Uterus (tissue), 3 donors: ENCODE measurements at regions not wholly inside any gene's neighbourhood (a gene's known extent, or its start where the extent isn't known, plus 50 kb on each side); places are given as distances from the start of the nearest gene placed in this dataset.
"Not testable (repeated sequence)": the region's sequence is repeated elsewhere in the genome, so short reads cannot be mapped to it uniquely, and the experiment has no call there.

Experiments used
- DNase-seq, 2 donors: peaks; one replicate each; pipeline ENCODE4 v3.0.0-alpha.2; 2019 to 2020
- H3K27ac ChIP-seq, 2 donors: fragments of 200-600 bp; sonication (generic); 1 replicate in 1 of 2; 2 replicates in 1 of 2; pipeline ENCODE4 v1.5.1; 2016 to 2018
- H3K27me3 ChIP-seq, 2 donors: fragments of 200-600 bp; sonication (generic); one replicate each; pipeline ENCODE4 v1.5.1; 2018 to 2019; ENCODE audit warnings: control low read depth in 1 of 2
- H3K36me3 ChIP-seq, 2 donors: fragments of 200-600 bp; sonication (generic); one replicate each; pipeline ENCODE4 v1.5.1; 2019; ENCODE audit warnings: control low read depth in 1 of 2
- H3K4me1 ChIP-seq, 2 donors: fragments of 200-600 bp; sonication (generic); one replicate each; pipeline ENCODE4 v1.5.1; 2018 to 2019; ENCODE audit warnings: control low read depth in 1 of 2
- H3K4me3 ChIP-seq, 2 donors: fragments of 200-600 bp; sonication (generic); 1 replicate in 1 of 2; 2 replicates in 1 of 2; pipeline ENCODE4 v1.5.1; 2018 to 2019; ENCODE audit warnings: mild to moderate bottlenecking in 1 of 2
- H3K9me3 ChIP-seq, 2 donors: fragments of 200-600 bp; sonication (generic); one replicate each; pipeline ENCODE4 v1.5.1; 2019; ENCODE audit warnings: control low read depth in 1 of 2
- CTCF ChIP-seq, 4 experiments: fragments of 200-600 bp in 2 of 4; fragments of 450-650 bp in 2 of 4; sonication (generic) in 2 of 4; IDR thresholded peaks; one replicate each; pipeline ENCODE4 v1.5.1; 2016 to 2019; ENCODE audit warnings: antibody characterized with exemption in 4 of 4, mild to moderate bottlenecking in 2 of 4, moderate library complexity in 1 of 4
- POLR2A ChIP-seq, 2 donors: fragments of 450-650 bp; IDR thresholded peaks; one replicate each; pipeline ENCODE4 v1.6.1; 2016; ENCODE audit warnings: antibody characterized with exemption in 2 of 2, mild to moderate bottlenecking in 1 of 2, moderate library complexity in 1 of 2
- intact Hi-C: fragments of 100-400 bp; cut with DNase I; formaldehyde crosslinking; loops from one replicate; pipeline ENCODE4 v1.15.1; 2023; ENCODE audit warnings: low total_unique reads
- donor health status: DM: yes; HTN: yes; CAD: no.

- no peaks in the 10 kb centered on the region for H3K36me3 ChIP-seq
- no peak overlapping the region for H3K27ac ChIP-seq
- no peaks in the 10 kb centered on the region for H3K4me1 ChIP-seq
- intact Hi-C loops, result no loop called here
- TF ChIP-seq CTCF (IDR thresholded peaks at IDR 0.05) (no peak), POLR2A (IDR thresholded peaks at IDR 0.05) (no peak)
- H3K4me3 ChIP-seq, result no peak overlapping the region
- no peaks in the 10 kb centered on the region for H3K27me3 ChIP-seq
- DNase-seq, result no peak
- H3K9me3 ChIP-seq, result no peaks in the 10 kb centered on the region
These were observed 170.7 kb upstream of the SMARCAD1 start for GRCh38 chr4:94036964-94037363.

- H3K4me1 ChIP-seq, result no peaks in the 10 kb centered on the region
- no peaks in the 10 kb centered on the region for H3K36me3 ChIP-seq
- TF ChIP-seq CTCF (IDR thresholded peaks at IDR 0.05), result no peak
- no peak for TF ChIP-seq POLR2A (IDR thresholded peaks at IDR 0.05)
- DNase-seq, result no peak
- intact Hi-C loops, result no loop called here
- H3K27me3 ChIP-seq, result no peaks in the 10 kb centered on the region
- H3K27ac ChIP-seq, result no peak overlapping the region
- H3K4me3 ChIP-seq, result no peak overlapping the region
- no peaks in the 10 kb centered on the region for H3K9me3 ChIP-seq
These were observed 169.5 kb upstream of the SMARCAD1 start for GRCh38 chr4:94038195-94038594.

- TF ChIP-seq CTCF (IDR thresholded peaks at IDR 0.05) (no peak), POLR2A (IDR thresholded peaks at IDR 0.05) (no peak)
- Histone ChIP-seq H3K9me3 (no peaks in the 10 kb centered on the region), H3K4me3 (no peak overlapping the region), H3K27me3 (no peaks in the 10 kb centered on the region), H3K4me1 (no peaks in the 10 kb centered on the region), H3K27ac (no peak overlapping the region), H3K36me3 (no peaks in the 10 kb centered on the region)
- intact Hi-C loops, result no loop called here
- no peak for DNase-seq
These were observed 168.4 kb upstream of the SMARCAD1 start for GRCh38 chr4:94039226-94039625.

DNA sequence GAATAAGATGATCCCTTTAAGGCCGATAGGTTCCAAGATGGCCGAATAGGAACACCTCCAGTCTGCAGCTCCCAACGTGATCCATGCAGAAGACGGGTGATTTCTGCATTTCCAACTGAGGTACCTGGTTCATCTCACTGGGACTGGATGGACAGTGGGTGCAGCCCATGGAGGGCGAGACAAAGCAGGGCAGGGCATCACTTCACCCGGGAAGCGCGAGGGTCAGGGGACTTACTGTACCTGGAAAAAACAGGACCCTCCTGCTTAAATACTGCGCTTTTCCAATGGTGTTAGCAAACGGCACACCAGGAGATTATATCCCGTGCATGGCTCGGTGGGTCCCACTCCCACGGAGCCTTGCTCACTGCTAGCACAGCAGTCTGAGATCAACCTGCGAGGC lies 163.2 kb upstream of the SMARCAD1 start:
- DNase-seq, H3K4me1 ChIP-seq, intact Hi-C loops, H3K4me3 ChIP-seq, H3K27ac ChIP-seq, H3K27me3 ChIP-seq, H3K36me3 ChIP-seq, H3K9me3 ChIP-seq: not testable (repeated sequence)

DNA sequence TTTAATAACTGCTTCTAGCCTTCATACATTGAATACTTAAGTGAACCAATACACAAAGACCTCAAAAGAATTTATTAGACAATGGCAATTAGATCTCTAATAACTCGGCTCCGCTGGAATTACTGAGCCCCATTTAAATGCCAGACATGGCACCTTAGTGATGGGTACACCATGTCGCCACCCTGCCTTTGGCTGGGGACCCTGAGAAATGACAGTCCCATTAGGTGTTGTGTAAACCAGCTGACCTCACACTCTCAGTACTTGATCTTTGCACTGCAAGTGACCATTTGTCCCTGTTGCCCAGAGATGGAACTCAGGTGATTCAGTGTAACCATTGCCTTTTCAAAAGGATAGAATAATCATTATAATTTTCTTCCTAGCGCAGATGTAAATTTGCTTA lies 144.6 kb upstream of the SMARCAD1 start:
- H3K27ac ChIP-seq, result no peak overlapping the region
- TF ChIP-seq CTCF (IDR thresholded peaks at IDR 0.05), result no peak
- no peak for TF ChIP-seq POLR2A (IDR thresholded peaks at IDR 0.05)
- DNase-seq, result no peak
- no peak overlapping the region for H3K4me3 ChIP-seq
- intact Hi-C loops, result no loop called here
- no peaks in the 10 kb centered on the region for H3K27me3 ChIP-seq
- H3K4me1 ChIP-seq, result no peaks in the 10 kb centered on the region
- H3K36me3 ChIP-seq, result no peaks in the 10 kb centered on the region
- no peaks in the 10 kb centered on the region for H3K9me3 ChIP-seq
